WTC11 (cell line): ENCODE measurements at regions not wholly inside any gene's neighbourhood (a gene's known extent, or its start where the extent isn't known, plus 50 kb on each side); places are given as distances from the start of the nearest gene placed in this dataset.

ENCODE experiments used
- ATAC-seq: fragments of 200-7000 bp; cut with Tn5 transposase; 2 replicates; pipeline ENCODE4 v1.10.0; 2021; ENCODE audit warnings: mild to moderate bottlenecking, moderate library complexity
- CTCF ChIA-PET: fragments of 300-600 bp; sonication (Branson Sonifier 250); formaldehyde crosslinking; loops from one replicate; lab custom pipeline; 2021; ENCODE audit warnings: antibody characterized with exemption; lab: Charles Lee
- POLR2A ChIA-PET: fragments of 350-600 bp; sonication (Branson Sonifier 250); formaldehyde crosslinking; loops from one replicate; lab custom pipeline; 2021; ENCODE audit warnings: antibody characterized with exemption; lab: Charles Lee
- DNase-seq: peaks from one replicate; pipeline ENCODE4 v3.0.0; 2021; ENCODE audit warnings: low spot score
- H3K27ac Mint-ChIP-seq: 2 replicates; pipeline ENCODE4 v1.8.0; 2021; ENCODE audit warnings: mixed read lengths
- H3K27me3 Mint-ChIP-seq: 2 replicates; pipeline ENCODE4 v1.8.0; 2021; ENCODE audit warnings: low read depth, mild to moderate bottlenecking, moderate library complexity, mixed read lengths
- H3K36me3 Mint-ChIP-seq: 2 replicates; pipeline ENCODE4 v1.8.0; 2021; ENCODE audit warnings: mixed read lengths
- H3K4me1 Mint-ChIP-seq: 2 replicates; pipeline ENCODE4 v1.8.0; 2022; ENCODE audit warnings: mixed read lengths
- H3K4me3 Mint-ChIP-seq: 2 replicates; pipeline ENCODE4 v1.8.0; 2021; ENCODE audit warnings: mild to moderate bottlenecking, moderate library complexity, mixed read lengths
- H3K9me3 Mint-ChIP-seq: 2 replicates; pipeline ENCODE4 v1.8.0; 2021; ENCODE audit warnings: mixed read lengths
- CBFB ChIP-seq: sonication (generic); formaldehyde crosslinking; IDR thresholded peaks from 2 replicates; pipeline ENCODE4 v1.8.1; 2022; ENCODE audit warnings: mild to moderate bottlenecking, low read depth, missing genetic modification reagents
- NR3C1 ChIP-seq: sonication (generic); formaldehyde crosslinking; conservative IDR thresholded peaks from 2 replicates; pipeline ENCODE4 v1.8.1; 2023; ENCODE audit warnings: low read depth, mild to moderate bottlenecking, missing genetic modification reagents
- RELA ChIP-seq: sonication (generic); formaldehyde crosslinking; IDR thresholded peaks from 2 replicates; pipeline ENCODE4 v1.8.1; 2022; ENCODE audit warnings: missing genetic modification reagents, mild to moderate bottlenecking, borderline replicate concordance
- ZNF138 ChIP-seq: sonication (generic); formaldehyde crosslinking; conservative IDR thresholded peaks from 2 replicates; pipeline ENCODE4 v1.8.1; 2022; ENCODE audit warnings: mild to moderate bottlenecking, moderate library complexity, missing genetic modification reagents
- ZNF263 ChIP-seq: sonication (generic); formaldehyde crosslinking; IDR thresholded peaks from 2 replicates; pipeline ENCODE4 v1.8.1; 2022; ENCODE audit warnings: low read depth, mild to moderate bottlenecking, moderate library complexity, missing genetic modification reagents
- ZNF317 ChIP-seq: sonication (generic); formaldehyde crosslinking; IDR thresholded peaks from 2 replicates; pipeline ENCODE4 v1.8.1; 2023; ENCODE audit warnings: low read depth, mild to moderate bottlenecking, moderate library complexity, missing genetic modification reagents, borderline replicate concordance
- TF ChIP-seq, protein P1 (sequence below): sonication (generic); formaldehyde crosslinking; IDR thresholded peaks from 2 replicates; pipeline ENCODE4 v1.8.1; 2023; ENCODE audit warnings: mild to moderate bottlenecking, missing genetic modification reagents
- TF ChIP-seq, protein P2 (sequence below): fragments of 250-450 bp; sonication (Bioruptor Pico); IDR thresholded peaks from 2 replicates; pipeline ENCODE4 v1.9.0; 2021; ENCODE audit warnings: moderate library complexity, mild to moderate bottlenecking, inconsistent platforms, borderline replicate concordance
- TF ChIP-seq, protein P3 (sequence below): fragments of 250-450 bp; sonication (Bioruptor Pico); IDR thresholded peaks from 2 replicates; pipeline ENCODE4 v1.9.0; 2021; ENCODE audit warnings: mild to moderate bottlenecking, borderline replicate concordance
- TF ChIP-seq, protein P4 (sequence below): sonication (generic); formaldehyde crosslinking; IDR thresholded peaks from 2 replicates; pipeline ENCODE4 v1.8.0; 2022; ENCODE audit warnings: mild to moderate bottlenecking, missing genetic modification reagents
- TF ChIP-seq, protein P5 (sequence below): fragments of 250-450 bp; sonication (Bioruptor Pico); IDR thresholded peaks from 2 replicates; pipeline ENCODE4 v1.9.0; 2021; ENCODE audit warnings: mild to moderate bottlenecking
- TF ChIP-seq, protein P6 (sequence below): sonication (generic); formaldehyde crosslinking; IDR thresholded peaks from 2 replicates; pipeline ENCODE4 v1.8.1; 2023; ENCODE audit warnings: mild to moderate bottlenecking, missing genetic modification reagents, moderate library complexity
- TF ChIP-seq, protein P7 (sequence below): sonication (generic); formaldehyde crosslinking; IDR thresholded peaks from 2 replicates; pipeline ENCODE4 v1.8.0; 2022; ENCODE audit warnings: mild to moderate bottlenecking, missing genetic modification reagents

DNA sequence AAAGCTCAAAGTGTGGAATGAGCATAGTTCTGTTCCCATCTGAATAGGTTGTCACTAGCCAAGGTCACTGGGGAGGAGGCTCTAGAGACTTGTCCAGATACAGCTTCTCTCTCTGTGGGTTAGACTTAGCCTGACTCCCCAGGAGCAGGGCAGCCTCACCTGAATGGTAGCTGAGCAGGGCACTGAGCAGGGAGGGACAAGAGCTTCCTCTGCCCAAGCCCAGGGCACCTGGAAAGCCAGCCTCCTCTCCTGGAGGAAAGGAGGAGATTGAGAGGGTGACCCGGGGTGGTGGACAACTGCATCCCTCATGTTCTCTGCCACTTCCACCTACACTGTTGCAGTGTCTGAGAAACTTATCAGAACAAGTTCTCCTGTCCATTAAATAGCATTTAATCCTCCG, 59.0 kb upstream of the F3 start (continued):
- TF ChIP-seq, protein P1, sequence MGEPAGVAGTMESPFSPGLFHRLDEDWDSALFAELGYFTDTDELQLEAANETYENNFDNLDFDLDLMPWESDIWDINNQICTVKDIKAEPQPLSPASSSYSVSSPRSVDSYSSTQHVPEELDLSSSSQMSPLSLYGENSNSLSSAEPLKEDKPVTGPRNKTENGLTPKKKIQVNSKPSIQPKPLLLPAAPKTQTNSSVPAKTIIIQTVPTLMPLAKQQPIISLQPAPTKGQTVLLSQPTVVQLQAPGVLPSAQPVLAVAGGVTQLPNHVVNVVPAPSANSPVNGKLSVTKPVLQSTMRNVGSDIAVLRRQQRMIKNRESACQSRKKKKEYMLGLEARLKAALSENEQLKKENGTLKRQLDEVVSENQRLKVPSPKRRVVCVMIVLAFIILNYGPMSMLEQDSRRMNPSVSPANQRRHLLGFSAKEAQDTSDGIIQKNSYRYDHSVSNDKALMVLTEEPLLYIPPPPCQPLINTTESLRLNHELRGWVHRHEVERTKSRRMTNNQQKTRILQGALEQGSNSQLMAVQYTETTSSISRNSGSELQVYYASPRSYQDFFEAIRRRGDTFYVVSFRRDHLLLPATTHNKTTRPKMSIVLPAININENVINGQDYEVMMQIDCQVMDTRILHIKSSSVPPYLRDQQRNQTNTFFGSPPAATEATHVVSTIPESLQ (CRISPR knock-in tag), result no peak

DNA sequence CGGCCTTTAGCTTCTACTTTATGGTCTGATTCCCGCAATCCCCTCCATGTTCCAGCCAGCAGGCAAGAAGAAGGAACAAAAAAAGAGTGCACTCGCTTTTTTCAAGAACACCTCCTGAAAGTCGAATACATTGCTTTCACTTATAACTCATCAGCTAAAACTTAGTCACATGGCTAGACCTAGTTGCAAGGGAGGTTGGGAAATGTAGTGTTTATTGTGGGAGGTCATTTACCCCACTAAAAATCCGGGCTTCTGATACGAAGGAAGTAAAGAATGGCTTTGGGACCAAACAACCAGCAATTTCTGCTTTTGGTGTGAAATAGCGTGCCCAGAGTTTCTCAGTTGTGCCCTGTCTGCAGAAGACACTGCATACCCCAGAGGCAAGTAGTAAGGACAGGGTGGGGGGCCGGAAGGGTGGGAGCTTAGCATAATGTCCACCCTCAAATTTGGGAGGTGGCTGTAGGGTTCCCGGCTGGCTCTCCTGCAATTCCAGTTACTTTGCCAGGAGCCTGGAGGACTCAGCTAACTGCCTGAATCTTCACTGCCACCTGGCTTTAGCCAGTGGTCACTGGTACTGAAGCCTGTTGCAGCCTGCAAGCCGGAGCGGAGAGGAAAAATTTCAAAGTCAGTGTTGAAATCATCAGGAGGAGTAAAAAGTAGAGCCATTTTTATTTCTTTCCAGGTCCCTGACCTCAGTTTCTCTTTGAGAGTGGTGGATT, 57.7 kb upstream of the F3 start:
- peak; percentile 94 for ATAC-seq

DNA sequence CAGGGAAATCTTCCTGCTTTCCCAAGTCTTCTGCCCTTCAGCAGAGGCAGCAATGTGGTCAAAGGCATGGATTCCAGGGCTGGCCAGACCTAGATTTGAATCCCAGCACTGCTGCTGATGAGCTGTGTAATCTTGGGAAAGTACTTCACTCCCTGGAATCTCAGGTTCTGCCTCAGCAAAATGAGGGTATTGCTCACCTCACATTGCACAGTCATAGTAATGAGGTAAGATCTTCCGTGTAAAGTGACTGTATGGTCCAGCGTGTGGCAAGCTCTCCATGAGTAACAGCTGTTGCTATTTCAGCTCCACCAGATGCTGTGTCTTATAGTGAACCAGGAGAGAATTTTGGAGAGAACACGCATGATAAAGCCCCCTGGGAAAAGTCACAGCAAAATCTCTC, 56.1 kb upstream of the F3 start:
- Mint-ChIP-seq H3K9me3 (no peaks in the 10 kb centered on the region), H3K27ac (no peak overlapping the region), H3K27me3 (no peaks in the 10 kb centered on the region), H3K4me3 (no peak overlapping the region), H3K36me3 (no peaks in the 10 kb centered on the region), H3K4me1 (peaks cover 24% of the 10 kb centered on the region)
- ATAC-seq (no peak), DNase-seq (no peak)
- TF ChIP-seq, protein P2, sequence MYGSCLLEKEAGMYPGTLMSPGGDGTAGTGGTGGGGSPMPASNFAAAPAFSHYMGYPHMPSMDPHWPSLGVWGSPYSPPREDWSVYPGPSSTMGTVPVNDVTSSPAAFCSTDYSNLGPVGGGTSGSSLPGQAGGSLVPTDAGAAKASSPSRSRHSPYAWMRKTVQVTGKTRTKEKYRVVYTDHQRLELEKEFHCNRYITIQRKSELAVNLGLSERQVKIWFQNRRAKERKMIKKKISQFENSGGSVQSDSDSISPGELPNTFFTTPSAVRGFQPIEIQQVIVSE (CRISPR knock-in tag), result no peak
- TF ChIP-seq, protein P3, sequence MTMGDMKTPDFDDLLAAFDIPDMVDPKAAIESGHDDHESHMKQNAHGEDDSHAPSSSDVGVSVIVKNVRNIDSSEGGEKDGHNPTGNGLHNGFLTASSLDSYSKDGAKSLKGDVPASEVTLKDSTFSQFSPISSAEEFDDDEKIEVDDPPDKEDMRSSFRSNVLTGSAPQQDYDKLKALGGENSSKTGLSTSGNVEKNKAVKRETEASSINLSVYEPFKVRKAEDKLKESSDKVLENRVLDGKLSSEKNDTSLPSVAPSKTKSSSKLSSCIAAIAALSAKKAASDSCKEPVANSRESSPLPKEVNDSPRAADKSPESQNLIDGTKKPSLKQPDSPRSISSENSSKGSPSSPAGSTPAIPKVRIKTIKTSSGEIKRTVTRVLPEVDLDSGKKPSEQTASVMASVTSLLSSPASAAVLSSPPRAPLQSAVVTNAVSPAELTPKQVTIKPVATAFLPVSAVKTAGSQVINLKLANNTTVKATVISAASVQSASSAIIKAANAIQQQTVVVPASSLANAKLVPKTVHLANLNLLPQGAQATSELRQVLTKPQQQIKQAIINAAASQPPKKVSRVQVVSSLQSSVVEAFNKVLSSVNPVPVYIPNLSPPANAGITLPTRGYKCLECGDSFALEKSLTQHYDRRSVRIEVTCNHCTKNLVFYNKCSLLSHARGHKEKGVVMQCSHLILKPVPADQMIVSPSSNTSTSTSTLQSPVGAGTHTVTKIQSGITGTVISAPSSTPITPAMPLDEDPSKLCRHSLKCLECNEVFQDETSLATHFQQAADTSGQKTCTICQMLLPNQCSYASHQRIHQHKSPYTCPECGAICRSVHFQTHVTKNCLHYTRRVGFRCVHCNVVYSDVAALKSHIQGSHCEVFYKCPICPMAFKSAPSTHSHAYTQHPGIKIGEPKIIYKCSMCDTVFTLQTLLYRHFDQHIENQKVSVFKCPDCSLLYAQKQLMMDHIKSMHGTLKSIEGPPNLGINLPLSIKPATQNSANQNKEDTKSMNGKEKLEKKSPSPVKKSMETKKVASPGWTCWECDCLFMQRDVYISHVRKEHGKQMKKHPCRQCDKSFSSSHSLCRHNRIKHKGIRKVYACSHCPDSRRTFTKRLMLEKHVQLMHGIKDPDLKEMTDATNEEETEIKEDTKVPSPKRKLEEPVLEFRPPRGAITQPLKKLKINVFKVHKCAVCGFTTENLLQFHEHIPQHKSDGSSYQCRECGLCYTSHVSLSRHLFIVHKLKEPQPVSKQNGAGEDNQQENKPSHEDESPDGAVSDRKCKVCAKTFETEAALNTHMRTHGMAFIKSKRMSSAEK (CRISPR knock-in tag), result no peak
- TF ChIP-seq, protein P4, sequence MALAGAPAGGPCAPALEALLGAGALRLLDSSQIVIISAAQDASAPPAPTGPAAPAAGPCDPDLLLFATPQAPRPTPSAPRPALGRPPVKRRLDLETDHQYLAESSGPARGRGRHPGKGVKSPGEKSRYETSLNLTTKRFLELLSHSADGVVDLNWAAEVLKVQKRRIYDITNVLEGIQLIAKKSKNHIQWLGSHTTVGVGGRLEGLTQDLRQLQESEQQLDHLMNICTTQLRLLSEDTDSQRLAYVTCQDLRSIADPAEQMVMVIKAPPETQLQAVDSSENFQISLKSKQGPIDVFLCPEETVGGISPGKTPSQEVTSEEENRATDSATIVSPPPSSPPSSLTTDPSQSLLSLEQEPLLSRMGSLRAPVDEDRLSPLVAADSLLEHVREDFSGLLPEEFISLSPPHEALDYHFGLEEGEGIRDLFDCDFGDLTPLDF (CRISPR knock-in tag), result no peak
- no peak for TF ChIP-seq NR3C1 (CRISPR knock-in tag)
- TF ChIP-seq ZNF317 (CRISPR knock-in tag), result no peak
- no peak for TF ChIP-seq RELA (CRISPR knock-in tag)
- TF ChIP-seq CBFB (CRISPR knock-in tag), result no peak
- TF ChIP-seq, protein P5, sequence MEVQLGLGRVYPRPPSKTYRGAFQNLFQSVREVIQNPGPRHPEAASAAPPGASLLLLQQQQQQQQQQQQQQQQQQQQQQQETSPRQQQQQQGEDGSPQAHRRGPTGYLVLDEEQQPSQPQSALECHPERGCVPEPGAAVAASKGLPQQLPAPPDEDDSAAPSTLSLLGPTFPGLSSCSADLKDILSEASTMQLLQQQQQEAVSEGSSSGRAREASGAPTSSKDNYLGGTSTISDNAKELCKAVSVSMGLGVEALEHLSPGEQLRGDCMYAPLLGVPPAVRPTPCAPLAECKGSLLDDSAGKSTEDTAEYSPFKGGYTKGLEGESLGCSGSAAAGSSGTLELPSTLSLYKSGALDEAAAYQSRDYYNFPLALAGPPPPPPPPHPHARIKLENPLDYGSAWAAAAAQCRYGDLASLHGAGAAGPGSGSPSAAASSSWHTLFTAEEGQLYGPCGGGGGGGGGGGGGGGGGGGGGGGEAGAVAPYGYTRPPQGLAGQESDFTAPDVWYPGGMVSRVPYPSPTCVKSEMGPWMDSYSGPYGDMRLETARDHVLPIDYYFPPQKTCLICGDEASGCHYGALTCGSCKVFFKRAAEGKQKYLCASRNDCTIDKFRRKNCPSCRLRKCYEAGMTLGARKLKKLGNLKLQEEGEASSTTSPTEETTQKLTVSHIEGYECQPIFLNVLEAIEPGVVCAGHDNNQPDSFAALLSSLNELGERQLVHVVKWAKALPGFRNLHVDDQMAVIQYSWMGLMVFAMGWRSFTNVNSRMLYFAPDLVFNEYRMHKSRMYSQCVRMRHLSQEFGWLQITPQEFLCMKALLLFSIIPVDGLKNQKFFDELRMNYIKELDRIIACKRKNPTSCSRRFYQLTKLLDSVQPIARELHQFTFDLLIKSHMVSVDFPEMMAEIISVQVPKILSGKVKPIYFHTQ (CRISPR knock-in tag), result no peak
- TF ChIP-seq ZNF138 (CRISPR knock-in tag), result no peak
- ChIA-PET CTCF (interaction anchor here (1.2 to 2.9 kb wide), 6 partner anchors 12 to 209 kb away, joined by 3 to 14 read pairs (median 4); no protein-coding TSS in a partner anchor), POLR2A (no interaction called here)

More for the DNA sequence above, 57.7 kb upstream of the F3 start:
- Mint-ChIP-seq H3K4me3 (no peak overlapping the region), H3K4me1 (peaks cover 14% of the 10 kb centered on the region; the same call in 1 of the 2 replicates), H3K36me3 (no peaks in the 10 kb centered on the region), H3K9me3 (peaks cover 5% of the 10 kb centered on the region), H3K27ac (no peak overlapping the region), H3K27me3 (no peaks in the 10 kb centered on the region)
- peak; percentile 59 for DNase-seq
- POLR2A ChIA-PET, result interaction anchor here (0.6 to 1.1 kb wide), 2 partner anchors 58 to 490 kb away, joined by 3 read pairs; partner anchors contain the start of gene F3
- CTCF ChIA-PET, result interaction anchor here (0.7 to 2.9 kb wide), 17 partner anchors 10 to 208 kb away, joined by 3 to 14 read pairs (median 5); partner anchors contain the start of gene F3
- TF ChIP-seq ZNF263 (CRISPR knock-in tag), result no peak
- TF ChIP-seq, protein P6, sequence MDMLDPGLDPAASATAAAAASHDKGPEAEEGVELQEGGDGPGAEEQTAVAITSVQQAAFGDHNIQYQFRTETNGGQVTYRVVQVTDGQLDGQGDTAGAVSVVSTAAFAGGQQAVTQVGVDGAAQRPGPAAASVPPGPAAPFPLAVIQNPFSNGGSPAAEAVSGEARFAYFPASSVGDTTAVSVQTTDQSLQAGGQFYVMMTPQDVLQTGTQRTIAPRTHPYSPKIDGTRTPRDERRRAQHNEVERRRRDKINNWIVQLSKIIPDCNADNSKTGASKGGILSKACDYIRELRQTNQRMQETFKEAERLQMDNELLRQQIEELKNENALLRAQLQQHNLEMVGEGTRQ (CRISPR knock-in tag), result peak; percentile 73
- TF ChIP-seq, protein P7, sequence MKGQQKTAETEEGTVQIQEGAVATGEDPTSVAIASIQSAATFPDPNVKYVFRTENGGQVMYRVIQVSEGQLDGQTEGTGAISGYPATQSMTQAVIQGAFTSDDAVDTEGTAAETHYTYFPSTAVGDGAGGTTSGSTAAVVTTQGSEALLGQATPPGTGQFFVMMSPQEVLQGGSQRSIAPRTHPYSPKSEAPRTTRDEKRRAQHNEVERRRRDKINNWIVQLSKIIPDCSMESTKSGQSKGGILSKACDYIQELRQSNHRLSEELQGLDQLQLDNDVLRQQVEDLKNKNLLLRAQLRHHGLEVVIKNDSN (CRISPR knock-in tag), result peak; percentile 71
